IMR-90 (cell line): ENCODE measurements at regions not wholly inside any gene's neighbourhood (a gene's known extent, or its start where the extent isn't known, plus 50 kb on each side); places are given as distances from the start of the nearest gene placed in this dataset.

Experiments
- ATAC-seq: fragments of 200-7000 bp; cut with Tn5 transposase; 2 replicates; pipeline ENCODE4 v1.9.1; 2020; ENCODE audit warnings: low read depth, mild to moderate bottlenecking, moderate library complexity
- BruUV-seq: library from RNA; stranded (reverse); fragments of 400-500 nt; replicated peaks from 2 replicates; lab custom pipeline; 2021; lab: Mats Ljungman, UMichigan
- CTCF ChIA-PET: fragments of 300-600 bp; formaldehyde crosslinking; extraction: SDS; loops from one replicate; lab custom pipeline; 2021; ENCODE audit warnings: antibody characterized with exemption; lab: Yijun Ruan, JAX
- POLR2A ChIA-PET: fragments of 300-600 bp; sonication (Branson Sonifier 250); formaldehyde crosslinking; loops from one replicate; lab custom pipeline; 2022; ENCODE audit warnings: antibody characterized with exemption; ENCODE audit not compliant: unreplicated experiment; lab: Charles Lee
- DNase-seq: peaks from one replicate; pipeline ENCODE4 v3.0.0; 2013
- H2AFZ ChIP-seq: replicated peaks from 2 replicates; pipeline ENCODE3; 2013; ENCODE audit warnings: low read length, mild to moderate bottlenecking; ENCODE audit not compliant: poor library complexity
- H2AK5ac ChIP-seq: 2 replicates; pipeline ENCODE4 v1.6.1; 2013; ENCODE audit warnings: low read depth, low read length, inconsistent platforms
- H2AK9ac ChIP-seq: replicated peaks from 2 replicates; pipeline ENCODE3; 2013; ENCODE audit warnings: mild to moderate bottlenecking, low read depth, low read length, moderate library complexity; ENCODE audit not compliant: poor library complexity
- H2BK120ac ChIP-seq: 2 replicates; pipeline ENCODE4 v1.6.1; 2013; ENCODE audit warnings: low read depth, low read length, inconsistent platforms
- H2BK15ac ChIP-seq: 3 replicates; pipeline ENCODE4 v1.6.1; 2013; ENCODE audit warnings: low read depth, low read length, inconsistent platforms
- H2BK20ac ChIP-seq: 2 replicates; pipeline ENCODE4 v1.6.1; 2013; ENCODE audit warnings: low read depth, mild to moderate bottlenecking, inconsistent platforms, low read length, moderate library complexity
- H2BK5ac ChIP-seq: 2 replicates; pipeline ENCODE4 v1.6.1; 2013; ENCODE audit warnings: mild to moderate bottlenecking, low read depth, low read length, inconsistent platforms; ENCODE audit not compliant: poor library complexity, severe bottlenecking
- H3K14ac ChIP-seq: replicated peaks from 2 replicates; pipeline ENCODE4 v1.6.1; 2013; ENCODE audit warnings: low read depth, low read length, inconsistent platforms
- H3K18ac ChIP-seq: 2 replicates; pipeline ENCODE4 v1.6.1; 2013; ENCODE audit warnings: low read depth, low read length, control low read depth
- H3K23ac ChIP-seq: 2 replicates; pipeline ENCODE4 v1.6.1; 2013; ENCODE audit warnings: low read depth, low read length, inconsistent platforms
- H3K27ac ChIP-seq: 2 replicates; pipeline ENCODE4 v1.5.1; 2013; ENCODE audit warnings: mild to moderate bottlenecking, control low read depth, low read length; ENCODE audit not compliant: insufficient read depth
- H3K27me3 ChIP-seq: 2 replicates; pipeline ENCODE4 v1.6.1; 2013; ENCODE audit warnings: low read length; ENCODE audit not compliant: control insufficient read depth, insufficient read depth
- H3K36me3 ChIP-seq: 2 replicates; pipeline ENCODE4 v1.6.1; 2013; ENCODE audit warnings: low read length, mixed read lengths; ENCODE audit not compliant: control insufficient read depth, insufficient read depth
- H3K4ac ChIP-seq: 2 replicates; pipeline ENCODE4 v1.6.1; 2013; ENCODE audit warnings: low read depth, low read length, inconsistent platforms
- H3K4me1 ChIP-seq: 2 replicates; pipeline ENCODE4 v1.6.1; 2013; ENCODE audit warnings: low read length, mixed read lengths; ENCODE audit not compliant: control insufficient read depth, insufficient read depth
- H3K4me2 ChIP-seq: 2 replicates; pipeline ENCODE4 v1.6.1; 2013; ENCODE audit warnings: low read depth, mild to moderate bottlenecking, control low read depth, low read length, moderate library complexity
- H3K4me3 ChIP-seq: 2 replicates; pipeline ENCODE4 v1.5.1; 2013; ENCODE audit warnings: low read depth, mild to moderate bottlenecking, control low read depth, low read length, moderate library complexity; ENCODE audit not compliant: insufficient read depth
- H3K56ac ChIP-seq: 2 replicates; pipeline ENCODE4 v1.6.1; 2013; ENCODE audit warnings: low read length, inconsistent platforms; ENCODE audit not compliant: insufficient read depth; ENCODE audit errors: extremely low read depth
- H3K79me1 ChIP-seq, 2 experiments: 2 replicates each; pipeline ENCODE4 v1.6.1; 2013; ENCODE audit warnings: low read length in 2 of 2, inconsistent platforms in 1 of 2, low read depth in 1 of 2
- H3K9ac ChIP-seq: 2 replicates; pipeline ENCODE4 v1.6.1; 2013; ENCODE audit warnings: low read depth, low read length, control low read depth
- H3K9me1 ChIP-seq: 2 replicates; pipeline ENCODE4 v1.6.1; 2013; ENCODE audit warnings: low read length, inconsistent platforms; ENCODE audit not compliant: insufficient read depth
- H3K9me3 ChIP-seq: 2 replicates; pipeline ENCODE4 v1.6.1; 2013; ENCODE audit warnings: low read length; ENCODE audit not compliant: control insufficient read depth, insufficient read depth
- H4K20me1 ChIP-seq: 2 replicates; pipeline ENCODE4 v1.6.1; 2013; ENCODE audit warnings: low read length, inconsistent platforms; ENCODE audit not compliant: insufficient read depth
- H4K5ac ChIP-seq: 2 replicates; pipeline ENCODE4 v1.6.1; 2013; ENCODE audit warnings: mild to moderate bottlenecking, low read depth, low read length, control low read depth
- H4K8ac ChIP-seq, 2 experiments: 2 replicates each; pipeline ENCODE4 v1.6.1; 2013; ENCODE audit warnings: low read depth in 2 of 2, low read length in 2 of 2, control low read depth in 1 of 2, inconsistent platforms in 1 of 2
- H4K91ac ChIP-seq: 2 replicates; pipeline ENCODE4 v1.6.1; 2013; ENCODE audit warnings: low read depth, low read length, inconsistent platforms; ENCODE audit not compliant: insufficient read depth
- BHLHE40 ChIP-seq: fragments of 150-350 bp; IDR thresholded peaks from 2 replicates; pipeline ENCODE4 v1.6.1; 2016; ENCODE audit warnings: mild to moderate bottlenecking, low read depth, low read length
- CHD1 ChIP-seq: IDR thresholded peaks from 2 replicates; pipeline ENCODE4 v1.6.1; 2012; ENCODE audit warnings: low read depth, low read length, improper control_type of control experiment
- ELK1 ChIP-seq: fragments of 150-350 bp; IDR thresholded peaks from 2 replicates; pipeline ENCODE4 v1.6.1; 2016; ENCODE audit warnings: low read depth, mild to moderate bottlenecking, low read length, moderate library complexity, borderline replicate concordance
- MAZ ChIP-seq: IDR thresholded peaks from 2 replicates; pipeline ENCODE4 v1.6.1; 2012; ENCODE audit warnings: low read depth, mild to moderate bottlenecking, low read length, improper control_type of control experiment, moderate library complexity, borderline replicate concordance
- MXI1 ChIP-seq: IDR thresholded peaks from 2 replicates; pipeline ENCODE4 v1.6.1; 2012; ENCODE audit warnings: low read depth, mild to moderate bottlenecking, low read length, moderate library complexity, borderline replicate concordance
- POLR2A ChIP-seq: IDR thresholded peaks from 2 replicates; pipeline ENCODE4 v1.6.1; 2012; ENCODE audit warnings: mild to moderate bottlenecking, low read depth, low read length
- RAD21 ChIP-seq: IDR thresholded peaks from 2 replicates; pipeline ENCODE4 v1.6.1; 2012; ENCODE audit warnings: low read length, improper control_type of control experiment
- RCOR1 ChIP-seq: IDR thresholded peaks from 2 replicates; pipeline ENCODE4 v1.6.1; 2012; ENCODE audit warnings: mild to moderate bottlenecking, low read length, improper control_type of control experiment; ENCODE audit not compliant: insufficient replicate concordance
- RFX5 ChIP-seq: IDR thresholded peaks from 2 replicates; pipeline ENCODE4 v1.8.0; 2012; ENCODE audit warnings: low read depth, mild to moderate bottlenecking, low read length, moderate library complexity
- SMC3 ChIP-seq: fragments of 150-350 bp; IDR thresholded peaks from 2 replicates; pipeline ENCODE4 v1.6.1; 2016; ENCODE audit warnings: low read depth, mild to moderate bottlenecking, antibody characterized with exemption, low read length, moderate library complexity
- USF2 ChIP-seq: fragments of 150-350 bp; IDR thresholded peaks from 2 replicates; pipeline ENCODE4 v1.6.1; 2017; ENCODE audit warnings: mild to moderate bottlenecking, antibody characterized with exemption, low read length, low read depth
- whole genome bisulfite sequencing, 2 experiments: methylation state at CpG; one replicate each; pipeline versions ENCODE4 v1.1.5 to v1.1.7; 2013; ENCODE audit warnings: missing lambda C conversion rate in 2 of 2; ENCODE audit not compliant: insufficient read length in 1 of 2; ENCODE audit errors: extremely low coverage in 2 of 2; 5-methylcytosine and 5-hydroxymethylcytosine counted together
- dilution Hi-C: fragments of 300-500 bp; cut with HindIII; formaldehyde crosslinking; loops from one replicate; pipeline ENCODE4 v1.14.3; 2018; ENCODE audit warnings: low sequenced_read_pairs; ENCODE audit not compliant: unreplicated experiment
- in situ Hi-C: fragments of 300-500 bp; cut with MboI; formaldehyde crosslinking; loops from 3 replicates; pipeline ENCODE4 v1.14.3; 2019; ENCODE audit warnings: low sequenced_read_pairs, inconsistent platforms, mixed read lengths
- intact Hi-C: fragments of 100-400 bp; cut with micrococcal nuclease; formaldehyde crosslinking; loops from 2 replicates; pipeline ENCODE4 v1.10.0; 2022
- TF ChIP-seq, protein P1 (sequence below): conservative IDR thresholded peaks from 2 replicates; pipeline ENCODE4 v1.5.1; 2012; ENCODE audit warnings: mild to moderate bottlenecking, low read depth, low read length, improper control_type of control experiment

- Histone ChIP-seq H2AFZ (no peak overlapping the region), H3K4me3 (no peak overlapping the region), H2BK15ac (no peak overlapping the region), H3K4me1 (no peaks in the 10 kb centered on the region), H3K56ac (no peak overlapping the region), H3K9me3 (peaks cover 6% of the 10 kb centered on the region; the same call in 1 of the 2 replicates), H2AK5ac (no peak overlapping the region), H3K18ac (no peak overlapping the region), H2BK20ac (no peak overlapping the region), H3K27me3 (no peaks in the 10 kb centered on the region), H3K9me1 (no peaks in the 10 kb centered on the region), H4K91ac (no peak overlapping the region), H2BK5ac (no peak overlapping the region), H4K5ac (no peak overlapping the region), H3K4me2 (no peak overlapping the region), H3K9ac (no peak overlapping the region), H4K20me1 (no peaks in the 10 kb centered on the region), H3K14ac (no peak overlapping the region), H3K4ac (no peak overlapping the region), H2AK9ac (no peak overlapping the region), H2BK120ac (no peak overlapping the region), H3K23ac (no peak overlapping the region), H3K27ac (no peak overlapping the region), H3K36me3 (no peaks in the 10 kb centered on the region), H3K79me1 (no peaks in the 10 kb centered on the region), H4K8ac (no peak overlapping the region)
- ATAC-seq (no peak), DNase-seq (no peak)
- dilution Hi-C loops, result no loop called here
- intact Hi-C loops, result no loop called here
- in situ Hi-C loops, result no loop called here
- CTCF ChIA-PET, result no interaction called here
- no peak for TF ChIP-seq ELK1
- TF ChIP-seq CHD1, result no peak
- no peak for TF ChIP-seq POLR2A
- TF ChIP-seq MAZ, result no peak
- no peak for TF ChIP-seq SMC3
- no peak for TF ChIP-seq BHLHE40
- no peak for TF ChIP-seq MXI1
- TF ChIP-seq RCOR1, result no peak
- no peak for TF ChIP-seq RAD21
- no peak for TF ChIP-seq RFX5
- TF ChIP-seq USF2, result no peak
- TF ChIP-seq, protein P1, sequence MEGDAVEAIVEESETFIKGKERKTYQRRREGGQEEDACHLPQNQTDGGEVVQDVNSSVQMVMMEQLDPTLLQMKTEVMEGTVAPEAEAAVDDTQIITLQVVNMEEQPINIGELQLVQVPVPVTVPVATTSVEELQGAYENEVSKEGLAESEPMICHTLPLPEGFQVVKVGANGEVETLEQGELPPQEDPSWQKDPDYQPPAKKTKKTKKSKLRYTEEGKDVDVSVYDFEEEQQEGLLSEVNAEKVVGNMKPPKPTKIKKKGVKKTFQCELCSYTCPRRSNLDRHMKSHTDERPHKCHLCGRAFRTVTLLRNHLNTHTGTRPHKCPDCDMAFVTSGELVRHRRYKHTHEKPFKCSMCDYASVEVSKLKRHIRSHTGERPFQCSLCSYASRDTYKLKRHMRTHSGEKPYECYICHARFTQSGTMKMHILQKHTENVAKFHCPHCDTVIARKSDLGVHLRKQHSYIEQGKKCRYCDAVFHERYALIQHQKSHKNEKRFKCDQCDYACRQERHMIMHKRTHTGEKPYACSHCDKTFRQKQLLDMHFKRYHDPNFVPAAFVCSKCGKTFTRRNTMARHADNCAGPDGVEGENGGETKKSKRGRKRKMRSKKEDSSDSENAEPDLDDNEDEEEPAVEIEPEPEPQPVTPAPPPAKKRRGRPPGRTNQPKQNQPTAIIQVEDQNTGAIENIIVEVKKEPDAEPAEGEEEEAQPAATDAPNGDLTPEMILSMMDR, result no peak
- BruUV-seq, result no TSS peak
- POLR2A ChIA-PET, result no interaction called here
- no CpG with 5 or more reads among the region's 2 CpGs for WGBS, 2 experiments
Observed at GRCh38 chr4:18405054-18405453, 383.5 kb upstream of the LCORL start.
